HL-60 (cell line): ENCODE measurements at regions not wholly inside any gene's neighbourhood (a gene's known extent, or its start where the extent isn't known, plus 50 kb on each side); places are given as distances from the start of the nearest gene placed in this dataset.

Experiments used
- CTCF ChIP-seq: IDR thresholded peaks from one replicate; pipeline ENCODE4 v1.5.1; 2011; ENCODE audit warnings: low read length, control low read depth, inconsistent platforms; ENCODE audit not compliant: insufficient read depth
- GABPA ChIP-seq: IDR thresholded peaks from 2 replicates; pipeline ENCODE4 v1.6.1; 2012; ENCODE audit warnings: low read depth
- POLR2AphosphoS5 ChIP-seq: IDR thresholded peaks from 2 replicates; pipeline ENCODE4 v1.6.1; 2012; ENCODE audit warnings: low read depth
- REST ChIP-seq: IDR thresholded peaks from 2 replicates; pipeline ENCODE4 v1.6.1; 2012; ENCODE audit warnings: low read depth; ENCODE audit not compliant: insufficient replicate concordance

- TF ChIP-seq CTCF: no peak
- no peak for TF ChIP-seq POLR2AphosphoS5
- no peak for TF ChIP-seq GABPA
- TF ChIP-seq REST: no peak
Measured at GRCh38 chr2:186060744-186061440, 322.3 kb downstream of the FSIP2 start.
